ENCODE measurements at regions not wholly inside any gene's neighbourhood (a gene's known extent, or its start where the extent isn't known, plus 50 kb on each side); places are given as distances from the start of the nearest gene placed in this dataset.

- H4K5ac ChIP-seq (ENCODE audit: insufficient read length, low read depth, low read length): no peak overlapping the region
- no peaks in the 10 kb centered on the region for H3K27me3 ChIP-seq (ENCODE audit: insufficient read depth, low read length)
- TF ChIP-seq, protein P1, sequence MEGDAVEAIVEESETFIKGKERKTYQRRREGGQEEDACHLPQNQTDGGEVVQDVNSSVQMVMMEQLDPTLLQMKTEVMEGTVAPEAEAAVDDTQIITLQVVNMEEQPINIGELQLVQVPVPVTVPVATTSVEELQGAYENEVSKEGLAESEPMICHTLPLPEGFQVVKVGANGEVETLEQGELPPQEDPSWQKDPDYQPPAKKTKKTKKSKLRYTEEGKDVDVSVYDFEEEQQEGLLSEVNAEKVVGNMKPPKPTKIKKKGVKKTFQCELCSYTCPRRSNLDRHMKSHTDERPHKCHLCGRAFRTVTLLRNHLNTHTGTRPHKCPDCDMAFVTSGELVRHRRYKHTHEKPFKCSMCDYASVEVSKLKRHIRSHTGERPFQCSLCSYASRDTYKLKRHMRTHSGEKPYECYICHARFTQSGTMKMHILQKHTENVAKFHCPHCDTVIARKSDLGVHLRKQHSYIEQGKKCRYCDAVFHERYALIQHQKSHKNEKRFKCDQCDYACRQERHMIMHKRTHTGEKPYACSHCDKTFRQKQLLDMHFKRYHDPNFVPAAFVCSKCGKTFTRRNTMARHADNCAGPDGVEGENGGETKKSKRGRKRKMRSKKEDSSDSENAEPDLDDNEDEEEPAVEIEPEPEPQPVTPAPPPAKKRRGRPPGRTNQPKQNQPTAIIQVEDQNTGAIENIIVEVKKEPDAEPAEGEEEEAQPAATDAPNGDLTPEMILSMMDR (conservative IDR thresholded peaks at IDR 0.05): no peak
- no peak overlapping the region for H2BK20ac ChIP-seq (ENCODE audit: low read depth, low read length, poor library complexity, severe bottlenecking)
- H3K9ac ChIP-seq (ENCODE audit: extremely low read depth, insufficient read length, low read length): no peak overlapping the region
- H4K91ac ChIP-seq (ENCODE audit: insufficient read length, low read depth, low read length): no peak overlapping the region
- no peak overlapping the region for H4K8ac ChIP-seq (replicated peaks; ENCODE audit: insufficient read length, low read depth, low read length)
- H3K36me3 Mint-ChIP-seq (ENCODE audit: insufficient read depth in 1 of 3, low read depth in 3 of 3): peaks cover 4 to 8% (median 5%) of the 10 kb centered on the region in 3 experiments; a peak in 5 of 7 replicates
- no peak overlapping the region for H2AK5ac ChIP-seq (ENCODE audit: insufficient read length, low read length)
- no peak overlapping the region for H3K27ac Mint-ChIP-seq
- no peak for DNase-seq
- H3K18ac ChIP-seq (ENCODE audit: insufficient read length, low read depth, low read length): no peak overlapping the region
- no peak overlapping the region for H3K27ac ChIP-seq (ENCODE audit: insufficient read length, low read depth, low read length)
- H2BK15ac ChIP-seq (ENCODE audit: low read depth, low read length): no peak overlapping the region
- no peaks in the 10 kb centered on the region for H3K9me3 ChIP-seq (ENCODE audit: control insufficient read depth, low read depth, low read length)
- H2BK5ac ChIP-seq (ENCODE audit: insufficient read length, low read length): no peak overlapping the region
- H3K4me1 Mint-ChIP-seq: peaks cover 29 to 41% of the 10 kb centered on the region in 2 experiments
- H3K4me1 ChIP-seq (ENCODE audit: insufficient read depth, low read length): peaks cover 7% of the 10 kb centered on the region; the same call in 1 of the 2 replicates
- no peak overlapping the region for H3K4ac ChIP-seq (ENCODE audit: low read depth, low read length)
- H3K9me3 Mint-ChIP-seq: peaks cover 7% of the 10 kb centered on the region in 2 experiments; a peak in 3 of 5 replicates
- H2BK12ac ChIP-seq (ENCODE audit: insufficient read length, low read depth, low read length): no peak overlapping the region
- WGBS (ENCODE audit: extremely low coverage, insufficient read length, low lambda C conversion rate): no CpG with 5 or more reads among the region's 2 CpGs
- no peak overlapping the region for H3K4me3 Mint-ChIP-seq
- no peak overlapping the region for H3K23ac ChIP-seq (ENCODE audit: insufficient read length, low read depth, low read length)
- H3K4me2 ChIP-seq (ENCODE audit: insufficient read depth, insufficient read length, low read length): no peak overlapping the region
- H3K23me2 ChIP-seq (ENCODE audit: insufficient read length, low read depth, low read length, poor library complexity, severe bottlenecking): no peaks in the 10 kb centered on the region
- no peak overlapping the region for H3K56ac ChIP-seq (ENCODE audit: insufficient read length, low read depth, low read length)
- no peaks in the 10 kb centered on the region for H3K27me3 Mint-ChIP-seq (ENCODE audit: low read depth)
- H2BK120ac ChIP-seq (ENCODE audit: low read depth, low read length, poor library complexity, severe bottlenecking): no peak overlapping the region
- no peaks in the 10 kb centered on the region for H4K20me1 ChIP-seq (ENCODE audit: control insufficient read depth, insufficient read depth, insufficient read length)
- no peaks in the 10 kb centered on the region for H3K79me2 ChIP-seq (ENCODE audit: insufficient read depth, low read length)
- no peak overlapping the region for H3K14ac ChIP-seq (ENCODE audit: insufficient read depth, low read length)
- no peak overlapping the region for H3T11ph ChIP-seq (ENCODE audit: low read length)
- H2AFZ ChIP-seq (ENCODE audit: low read length): no peak overlapping the region
- H3K79me1 ChIP-seq (ENCODE audit: insufficient read depth, low read depth, low read length, poor library complexity, severe bottlenecking): no peaks in the 10 kb centered on the region
Observed at GRCh38 chrX:15943391-15943790, 88.8 kb upstream of the AP1S2 start.
